GM18505 (cell line): ENCODE measurements at regions not wholly inside any gene's neighbourhood (a gene's known extent, or its start where the extent isn't known, plus 50 kb on each side); places are given as distances from the start of the nearest gene placed in this dataset.
"Not testable (repeated sequence)": the region's sequence is repeated elsewhere in the genome, so short reads cannot be mapped to it uniquely, and the experiment has no call there.

Experiments
- ATAC-seq: cut with Tn5 transposase; IDR thresholded peaks from one replicate; pipeline ENCODE4 v1.9.1; 2021; ENCODE audit not compliant: unreplicated experiment
- POLR2A ChIP-seq: IDR thresholded peaks from 4 replicates; pipeline ENCODE4 v1.6.1; 2011; ENCODE audit warnings: borderline replicate concordance; ENCODE audit not compliant: insufficient read depth, insufficient read length; ENCODE audit errors: extremely low read depth

DNA sequence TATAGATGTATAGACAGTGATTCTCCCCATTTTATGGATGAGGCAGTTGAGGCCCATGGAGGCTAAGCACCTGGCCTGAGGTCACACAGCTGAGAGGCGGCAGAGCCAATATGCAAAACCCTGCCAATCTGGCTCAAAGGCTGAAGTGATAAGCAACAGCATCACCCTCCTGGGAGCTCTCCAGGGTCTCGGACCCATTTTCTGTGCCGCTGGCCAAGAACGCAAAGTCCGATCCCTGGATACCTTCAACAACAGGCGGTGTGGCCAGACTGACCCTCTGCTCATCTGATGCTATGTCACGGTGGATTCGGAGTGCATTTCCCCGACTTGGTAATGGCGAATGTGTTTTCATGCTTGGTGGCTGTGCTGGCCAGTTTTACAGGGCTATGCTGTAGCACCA lies 595.0 kb downstream of the TBC1D22A start:
- ATAC-seq, result no peak
- TF ChIP-seq POLR2A, result no peak

- no peak for TF ChIP-seq POLR2A
- no peak for ATAC-seq
Observed at GRCh38 chr22:47357086-47357485, 594.6 kb downstream of the TBC1D22A start.

DNA sequence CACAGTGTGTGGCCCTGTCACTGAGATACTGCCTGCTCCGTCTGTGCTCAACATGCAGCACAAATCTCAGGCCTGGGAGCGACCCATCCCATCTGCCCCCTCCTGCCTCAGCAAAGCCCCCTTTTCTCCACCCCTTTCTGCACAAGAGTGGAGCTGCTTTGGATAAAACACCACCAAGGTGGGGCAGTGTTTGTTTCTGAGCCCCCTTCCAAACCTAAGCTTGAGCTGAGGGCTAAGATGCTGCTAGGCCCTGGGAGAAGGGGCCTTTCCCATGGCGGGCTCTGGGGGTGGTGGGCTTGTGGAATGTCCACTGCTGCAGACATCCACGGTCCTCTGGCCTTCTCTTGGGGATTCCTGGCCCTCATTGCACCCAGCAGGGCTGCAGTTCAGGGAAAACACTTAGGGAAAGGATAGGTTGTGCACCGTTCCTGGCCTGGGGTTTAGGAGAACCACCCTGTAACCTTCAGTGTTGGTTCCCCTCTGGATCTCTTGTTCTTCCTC lies 594.1 kb downstream of the TBC1D22A start:
- no peak for TF ChIP-seq POLR2A
- no peak for ATAC-seq

GRCh38 chr22:47355776-47356510 lies 593.5 kb downstream of the TBC1D22A start:
- no peak for TF ChIP-seq POLR2A
- no peak for ATAC-seq

DNA sequence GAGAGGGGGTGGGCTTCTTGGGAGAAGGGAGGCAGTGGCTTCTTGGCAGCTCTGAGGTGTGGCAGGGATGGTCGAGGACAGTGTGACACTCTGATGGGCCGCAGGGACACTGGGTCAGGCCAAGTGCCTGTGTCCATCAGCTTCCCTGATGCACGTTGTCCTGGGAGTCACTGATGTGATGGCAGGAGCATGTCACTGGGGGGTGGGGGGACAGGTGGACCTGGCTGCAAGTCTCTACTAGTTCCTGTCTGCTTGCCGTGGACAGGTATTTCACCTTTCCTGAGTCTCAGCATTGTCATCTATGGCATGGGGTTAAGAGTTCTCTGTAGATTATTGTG lies 592.9 kb downstream of the TBC1D22A start:
- ATAC-seq, result no peak
- no peak for TF ChIP-seq POLR2A

- no peak for TF ChIP-seq POLR2A
Observed at GRCh38 chr22:47354668-47355387, 592.4 kb downstream of the TBC1D22A start.

DNA sequence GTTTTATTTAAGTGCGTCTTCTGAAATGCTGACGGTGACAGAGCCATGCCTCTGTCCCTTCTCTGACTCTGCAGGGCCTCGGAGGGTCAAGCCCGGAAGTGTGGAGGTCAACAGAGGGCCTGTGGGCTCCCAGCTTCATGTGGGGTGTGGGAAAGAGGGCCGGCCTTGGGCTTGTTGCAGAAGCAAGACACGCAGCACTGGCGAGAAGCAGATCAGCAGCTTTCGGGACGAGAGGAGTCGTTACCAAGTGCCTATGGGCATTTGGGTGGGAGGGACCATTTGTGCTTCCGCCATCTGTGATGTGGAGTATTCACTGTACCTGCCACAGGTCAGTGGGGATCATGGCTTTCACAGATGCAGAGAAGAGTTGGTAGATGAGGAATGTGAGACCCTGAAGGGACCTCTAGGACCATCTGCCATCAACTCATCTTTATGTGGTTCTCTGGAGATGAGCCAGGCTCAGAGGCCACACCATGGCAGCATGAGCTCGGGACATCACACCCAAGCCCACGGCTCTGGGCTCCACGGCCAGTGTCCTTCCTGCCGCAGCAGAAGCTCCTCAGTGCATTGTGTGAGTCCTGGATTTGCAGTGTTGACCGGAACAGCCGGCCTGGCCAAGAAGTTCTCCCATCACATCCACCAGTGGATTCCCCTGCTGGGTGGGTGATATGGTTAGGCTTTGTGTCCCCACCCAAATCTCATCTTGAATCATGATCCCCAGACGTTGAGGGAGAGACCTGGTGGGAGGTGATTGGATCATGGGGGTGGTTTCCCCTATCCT lies 590.7 kb downstream of the TBC1D22A start:
- TF ChIP-seq POLR2A, result no peak
- no peak for ATAC-seq

More at GRCh38 chr22:47354668-47355387, 592.4 kb downstream of the TBC1D22A start:
- ATAC-seq, result no peak

GRCh38 chr22:47351836-47352579 lies 589.6 kb downstream of the TBC1D22A start:
- ATAC-seq, result no peak

GRCh38 chr22:47346287-47346686 lies 583.8 kb downstream of the TBC1D22A start:
- ATAC-seq, result not testable (repeated sequence)

More at GRCh38 chr22:47351836-47352579, 589.6 kb downstream of the TBC1D22A start:
- no peak for TF ChIP-seq POLR2A

GRCh38 chr22:47345025-47345424 lies 582.6 kb downstream of the TBC1D22A start:
- ATAC-seq, result no peak
- no peak for TF ChIP-seq POLR2A

- no peak for ATAC-seq
- no peak for TF ChIP-seq POLR2A
Observed at GRCh38 chr22:47344414-47344813, 582.0 kb downstream of the TBC1D22A start.

DNA sequence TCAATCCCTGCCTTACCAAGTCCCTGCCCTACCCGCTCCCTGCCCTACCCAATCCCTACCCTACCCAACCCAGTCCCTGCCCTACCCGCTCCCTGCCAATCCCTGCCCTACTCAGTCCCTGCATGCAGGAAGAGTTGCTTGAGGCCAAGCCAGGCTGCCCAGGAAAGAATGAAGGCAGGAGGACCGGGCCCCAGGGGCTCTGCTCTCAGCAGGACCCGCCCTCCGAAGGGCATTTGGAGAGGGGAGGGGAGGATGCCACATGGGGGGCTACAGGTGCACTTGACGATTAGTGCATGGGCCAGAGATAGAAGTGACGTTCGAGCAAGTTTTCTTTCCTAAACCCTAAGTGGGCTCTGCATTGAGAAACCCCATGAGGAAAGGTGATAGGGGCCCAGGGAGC lies 581.2 kb downstream of the TBC1D22A start:
- no peak for ATAC-seq

GRCh38 chr22:47342446-47342845 lies 580.0 kb downstream of the TBC1D22A start:
- no peak for ATAC-seq
- TF ChIP-seq POLR2A, result no peak

More for the DNA sequence above, 581.2 kb downstream of the TBC1D22A start:
- TF ChIP-seq POLR2A, result no peak
